Brain microvascular endothelial cell (primary cell): ENCODE measurements at regions not wholly inside any gene's neighbourhood (a gene's known extent, or its start where the extent isn't known, plus 50 kb on each side); places are given as distances from the start of the nearest gene placed in this dataset.

ENCODE experiments used
- DNase-seq: peaks from one replicate; pipeline ENCODE4 v3.0.0-alpha.2; 2020
- H3K27ac ChIP-seq: fragments of 250-450 bp; sonication (Bioruptor Pico); 2 replicates; pipeline ENCODE4 v1.5.1; 2020; ENCODE audit warnings: mild to moderate bottlenecking, moderate library complexity
- H3K27me3 ChIP-seq: fragments of 250-450 bp; sonication (Bioruptor Pico); replicated peaks from 2 replicates; pipeline ENCODE4 v1.5.1; 2020; ENCODE audit warnings: mild to moderate bottlenecking
- H3K36me3 ChIP-seq: fragments of 250-450 bp; sonication (Bioruptor Pico); replicated peaks from 2 replicates; pipeline ENCODE4 v1.5.1; 2020; ENCODE audit warnings: mild to moderate bottlenecking
- H3K4me3 ChIP-seq: 2 replicates; pipeline ENCODE4 v1.5.1; 2011; ENCODE audit warnings: low read depth, mild to moderate bottlenecking, control low read depth, low read length, moderate library complexity
- in situ Hi-C: cut with HindIII; loops from 2 replicates; pipeline ENCODE4 v1.10.0; 2017; ENCODE audit warnings: low sequenced_read_pairs, low pct_ligation_motif_present
- TF ChIP-seq, protein P1 (sequence below): IDR thresholded peaks from 2 replicates; pipeline ENCODE4 v1.5.1; 2011; ENCODE audit warnings: low read depth, mild to moderate bottlenecking, moderate library complexity, low read length, control low read depth, inconsistent platforms; ENCODE audit errors: missing control alignments

DNA sequence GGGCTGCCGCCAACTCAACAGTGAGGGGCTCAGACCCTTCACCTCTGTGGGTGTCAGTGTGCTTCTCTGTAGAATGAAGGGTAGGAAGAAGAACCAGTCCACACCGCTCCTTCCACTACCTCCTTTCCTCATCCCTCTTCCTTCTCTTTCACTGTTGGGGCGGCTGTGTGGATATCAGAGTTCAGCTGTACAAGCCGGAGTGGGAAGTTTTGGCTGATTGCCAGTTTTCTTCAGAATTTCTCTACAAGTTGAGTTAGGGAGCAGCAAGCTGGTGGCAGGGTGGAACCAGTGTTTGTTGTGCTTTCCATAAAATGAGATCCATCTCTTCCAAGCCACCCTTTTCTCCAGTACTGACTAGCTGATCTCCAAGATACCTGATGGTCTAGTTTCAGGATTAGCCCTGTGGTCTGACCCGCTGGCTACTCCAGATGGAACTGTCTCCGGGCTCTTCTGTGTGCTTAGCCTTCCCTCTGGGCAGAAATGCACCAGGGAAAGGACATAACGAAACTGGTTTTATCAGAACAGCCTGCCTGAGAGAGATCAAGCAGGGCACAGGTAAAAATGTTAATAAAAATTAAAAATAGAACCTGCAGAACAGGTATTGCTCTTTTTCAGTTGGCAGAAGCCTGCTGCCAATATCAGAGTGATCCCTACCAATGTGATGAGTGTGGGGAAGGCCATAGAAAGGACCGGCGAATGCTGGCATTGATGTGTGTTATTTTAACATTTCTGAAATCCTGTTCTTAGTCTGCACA is 169.9 kb upstream of the TSC22D2 start:
- Histone ChIP-seq H3K27me3 (no peaks in the 10 kb centered on the region), H3K4me3 (no peak overlapping the region), H3K27ac (no peak overlapping the region), H3K36me3 (no peaks in the 10 kb centered on the region)
- DNase-seq = no peak
- TF ChIP-seq, protein P1, sequence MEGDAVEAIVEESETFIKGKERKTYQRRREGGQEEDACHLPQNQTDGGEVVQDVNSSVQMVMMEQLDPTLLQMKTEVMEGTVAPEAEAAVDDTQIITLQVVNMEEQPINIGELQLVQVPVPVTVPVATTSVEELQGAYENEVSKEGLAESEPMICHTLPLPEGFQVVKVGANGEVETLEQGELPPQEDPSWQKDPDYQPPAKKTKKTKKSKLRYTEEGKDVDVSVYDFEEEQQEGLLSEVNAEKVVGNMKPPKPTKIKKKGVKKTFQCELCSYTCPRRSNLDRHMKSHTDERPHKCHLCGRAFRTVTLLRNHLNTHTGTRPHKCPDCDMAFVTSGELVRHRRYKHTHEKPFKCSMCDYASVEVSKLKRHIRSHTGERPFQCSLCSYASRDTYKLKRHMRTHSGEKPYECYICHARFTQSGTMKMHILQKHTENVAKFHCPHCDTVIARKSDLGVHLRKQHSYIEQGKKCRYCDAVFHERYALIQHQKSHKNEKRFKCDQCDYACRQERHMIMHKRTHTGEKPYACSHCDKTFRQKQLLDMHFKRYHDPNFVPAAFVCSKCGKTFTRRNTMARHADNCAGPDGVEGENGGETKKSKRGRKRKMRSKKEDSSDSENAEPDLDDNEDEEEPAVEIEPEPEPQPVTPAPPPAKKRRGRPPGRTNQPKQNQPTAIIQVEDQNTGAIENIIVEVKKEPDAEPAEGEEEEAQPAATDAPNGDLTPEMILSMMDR = no peak
- in situ Hi-C loops = loop anchor here (25.0 kb wide), 1 partner anchor 249 kb away; no protein-coding TSS in a partner anchor

DNA sequence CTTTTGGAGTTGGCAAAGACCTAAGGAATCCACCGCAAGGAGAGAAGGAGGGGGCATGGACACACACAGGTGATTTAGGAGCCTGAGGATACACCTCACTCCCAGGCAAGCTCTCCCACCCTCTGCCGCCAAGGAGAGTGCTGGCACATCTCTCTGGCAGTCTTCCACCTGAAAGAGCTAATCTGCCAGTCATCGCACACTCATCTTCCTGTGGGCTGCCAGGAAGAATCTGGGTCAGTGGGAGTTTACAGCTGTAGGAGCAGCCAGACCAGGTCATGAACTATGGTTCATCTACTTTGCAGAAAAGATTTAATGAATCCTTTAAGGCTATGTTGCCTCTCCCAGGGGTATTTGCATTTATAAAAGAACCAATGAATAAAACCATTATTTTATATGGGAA is 170.6 kb upstream of the TSC22D2 start:
- Histone ChIP-seq H3K27ac (no peak overlapping the region), H3K27me3 (no peaks in the 10 kb centered on the region), H3K4me3 (no peak overlapping the region), H3K36me3 (no peaks in the 10 kb centered on the region)
- in situ Hi-C loops = loop anchor here (25.0 kb wide), 1 partner anchor 250 kb away; no protein-coding TSS in a partner anchor
- no peak for DNase-seq
- TF ChIP-seq, protein P1 = no peak

DNA sequence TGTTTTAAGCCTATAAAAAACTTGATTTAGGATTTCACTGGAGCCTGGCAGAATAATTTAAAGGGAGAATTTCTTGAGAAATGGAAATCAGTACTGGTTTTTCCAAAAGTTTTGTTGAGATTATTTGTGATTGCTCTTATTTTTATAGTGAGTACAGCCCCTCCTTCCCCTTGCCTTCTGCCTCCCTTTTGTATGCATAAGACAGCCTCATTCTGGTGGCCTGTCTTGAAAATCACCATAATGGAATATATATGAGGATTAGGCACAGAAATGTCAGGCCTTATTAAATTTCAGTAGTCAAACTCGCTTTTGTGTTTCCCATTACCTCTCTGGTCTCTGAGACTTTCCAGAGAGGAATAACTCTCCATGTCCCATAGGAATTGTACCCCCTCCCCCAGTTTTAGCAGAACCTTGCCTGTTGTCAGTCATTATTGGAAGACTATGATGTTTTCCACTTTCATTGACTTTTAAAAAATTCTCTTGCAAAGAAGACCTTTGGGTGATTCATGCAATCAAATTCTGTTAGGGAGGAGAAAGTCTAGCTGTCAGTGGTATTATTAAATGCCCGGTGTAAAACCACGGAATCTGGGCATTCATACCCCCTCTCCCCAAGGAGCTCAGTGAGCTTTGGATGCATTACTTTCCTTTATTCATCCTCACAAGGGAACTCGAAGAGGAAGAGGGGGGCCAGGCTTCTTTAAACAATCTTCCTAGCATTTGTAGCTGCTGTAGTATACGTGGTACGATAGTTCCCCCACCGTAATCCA is 171.6 kb upstream of the TSC22D2 start:
- Histone ChIP-seq H3K36me3 (no peaks in the 10 kb centered on the region), H3K4me3 (no peak overlapping the region), H3K27me3 (no peaks in the 10 kb centered on the region), H3K27ac (no peak overlapping the region)
- TF ChIP-seq, protein P1 = no peak
- no peak for DNase-seq
- in situ Hi-C loops = loop anchor here (25.0 kb wide), 1 partner anchor 251 kb away; no protein-coding TSS in a partner anchor

DNA sequence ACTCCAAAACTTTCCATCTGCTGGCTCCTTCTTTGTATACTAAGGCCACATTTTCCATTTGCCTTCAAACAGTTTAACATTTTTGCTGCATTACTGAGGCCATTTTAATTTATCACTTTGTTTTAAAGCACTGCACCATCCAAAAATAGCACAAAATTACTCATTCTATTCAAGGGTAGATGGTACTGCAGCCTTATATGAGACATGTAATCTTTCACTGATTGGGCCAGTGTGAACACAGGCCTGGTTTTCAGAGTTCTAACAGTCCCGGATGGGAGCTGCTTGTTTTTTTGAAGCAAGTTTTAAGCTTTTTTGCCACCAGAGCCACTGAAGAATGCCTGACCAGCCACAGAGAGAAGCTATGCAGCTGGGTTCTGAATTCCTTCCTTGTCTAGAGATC is 172.3 kb upstream of the TSC22D2 start:
- Histone ChIP-seq H3K4me3 (no peak overlapping the region), H3K27me3 (no peaks in the 10 kb centered on the region), H3K27ac (no peak overlapping the region), H3K36me3 (no peaks in the 10 kb centered on the region)
- in situ Hi-C loops = loop anchor here (25.0 kb wide), 1 partner anchor 252 kb away; no protein-coding TSS in a partner anchor
- peak; percentile 53 for DNase-seq
- TF ChIP-seq, protein P1 = no peak

DNA sequence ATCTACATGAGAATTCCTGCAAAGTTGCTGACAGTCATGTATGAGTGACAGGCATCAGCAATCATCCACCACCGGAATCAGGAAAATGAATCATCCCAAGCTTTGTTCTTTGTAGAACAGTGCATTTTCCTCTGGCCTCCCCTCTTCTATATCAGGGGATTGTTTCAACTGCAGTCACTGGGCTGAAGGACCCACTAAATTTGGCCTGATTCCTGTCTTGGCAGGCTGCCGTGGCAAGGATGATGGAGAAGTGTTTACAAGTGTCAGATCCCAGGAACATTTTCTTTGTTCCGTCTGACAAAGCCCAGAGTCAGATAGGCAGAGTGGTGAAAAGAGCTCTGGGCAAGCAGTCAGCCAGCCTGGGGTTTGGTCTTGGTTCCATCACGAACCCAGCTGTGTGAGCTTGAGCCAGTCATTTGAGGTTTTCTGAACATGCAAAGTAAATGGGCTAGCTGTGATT is 175.1 kb upstream of the TSC22D2 start:
- in situ Hi-C loops = loop anchor here (25.0 kb wide), 1 partner anchor 254 kb away; no protein-coding TSS in a partner anchor
- DNase-seq = no peak

More for the DNA sequence above, 175.1 kb upstream of the TSC22D2 start:
- Histone ChIP-seq H3K27ac (no peak overlapping the region), H3K4me3 (no peak overlapping the region), H3K36me3 (no peaks in the 10 kb centered on the region), H3K27me3 (no peaks in the 10 kb centered on the region)
- TF ChIP-seq, protein P1 = no peak
